ENCODE measurements at regions not wholly inside any gene's neighbourhood (a gene's known extent, or its start where the extent isn't known, plus 50 kb on each side); places are given as distances from the start of the nearest gene placed in this dataset.

DNA sequence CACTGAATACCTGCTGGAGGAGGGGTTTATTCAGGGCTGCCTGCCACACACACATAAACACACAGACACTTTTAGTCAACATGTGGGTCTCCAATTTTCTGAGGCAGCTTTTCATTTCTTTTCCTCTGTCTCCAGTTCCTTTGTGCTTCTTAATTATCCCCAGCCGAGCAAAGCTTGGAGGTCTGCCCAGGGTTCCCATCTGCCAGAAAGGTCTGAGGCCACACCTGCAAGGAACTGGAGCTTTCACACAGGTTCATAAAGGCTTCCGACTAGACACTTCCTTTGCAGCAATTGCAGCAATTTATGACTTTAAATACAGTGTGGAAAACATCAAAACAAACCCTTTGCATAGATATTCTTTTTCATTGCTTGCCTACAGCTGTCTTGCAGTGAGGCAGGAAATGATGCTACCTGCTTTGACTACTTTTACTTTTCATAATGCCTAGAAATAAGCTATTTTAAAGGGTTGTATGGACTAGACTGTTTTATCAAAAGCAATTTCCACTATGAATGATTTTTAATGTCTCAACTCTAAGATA lies 1318.9 kb downstream of the AACS start:
- no peak for TF ChIP-seq YY1 (IDR thresholded peaks at IDR 0.05; ENCODE audit: low read depth)
- no peak for TF ChIP-seq TEAD4 (IDR thresholded peaks at IDR 0.05)
- no peak for TF ChIP-seq CREB1 (IDR thresholded peaks at IDR 0.05; ENCODE audit: low read depth)
- no peak for TF ChIP-seq TCF12 (IDR thresholded peaks at IDR 0.05; ENCODE audit: low read depth)
- TF ChIP-seq, protein P1, sequence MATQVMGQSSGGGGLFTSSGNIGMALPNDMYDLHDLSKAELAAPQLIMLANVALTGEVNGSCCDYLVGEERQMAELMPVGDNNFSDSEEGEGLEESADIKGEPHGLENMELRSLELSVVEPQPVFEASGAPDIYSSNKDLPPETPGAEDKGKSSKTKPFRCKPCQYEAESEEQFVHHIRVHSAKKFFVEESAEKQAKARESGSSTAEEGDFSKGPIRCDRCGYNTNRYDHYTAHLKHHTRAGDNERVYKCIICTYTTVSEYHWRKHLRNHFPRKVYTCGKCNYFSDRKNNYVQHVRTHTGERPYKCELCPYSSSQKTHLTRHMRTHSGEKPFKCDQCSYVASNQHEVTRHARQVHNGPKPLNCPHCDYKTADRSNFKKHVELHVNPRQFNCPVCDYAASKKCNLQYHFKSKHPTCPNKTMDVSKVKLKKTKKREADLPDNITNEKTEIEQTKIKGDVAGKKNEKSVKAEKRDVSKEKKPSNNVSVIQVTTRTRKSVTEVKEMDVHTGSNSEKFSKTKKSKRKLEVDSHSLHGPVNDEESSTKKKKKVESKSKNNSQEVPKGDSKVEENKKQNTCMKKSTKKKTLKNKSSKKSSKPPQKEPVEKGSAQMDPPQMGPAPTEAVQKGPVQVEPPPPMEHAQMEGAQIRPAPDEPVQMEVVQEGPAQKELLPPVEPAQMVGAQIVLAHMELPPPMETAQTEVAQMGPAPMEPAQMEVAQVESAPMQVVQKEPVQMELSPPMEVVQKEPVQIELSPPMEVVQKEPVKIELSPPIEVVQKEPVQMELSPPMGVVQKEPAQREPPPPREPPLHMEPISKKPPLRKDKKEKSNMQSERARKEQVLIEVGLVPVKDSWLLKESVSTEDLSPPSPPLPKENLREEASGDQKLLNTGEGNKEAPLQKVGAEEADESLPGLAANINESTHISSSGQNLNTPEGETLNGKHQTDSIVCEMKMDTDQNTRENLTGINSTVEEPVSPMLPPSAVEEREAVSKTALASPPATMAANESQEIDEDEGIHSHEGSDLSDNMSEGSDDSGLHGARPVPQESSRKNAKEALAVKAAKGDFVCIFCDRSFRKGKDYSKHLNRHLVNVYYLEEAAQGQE (IDR thresholded peaks at IDR 0.05; ENCODE audit: low read depth): no peak
- no peak for TF ChIP-seq TAF1 (IDR thresholded peaks at IDR 0.05; ENCODE audit: low read depth)
- TF ChIP-seq, protein P2, sequence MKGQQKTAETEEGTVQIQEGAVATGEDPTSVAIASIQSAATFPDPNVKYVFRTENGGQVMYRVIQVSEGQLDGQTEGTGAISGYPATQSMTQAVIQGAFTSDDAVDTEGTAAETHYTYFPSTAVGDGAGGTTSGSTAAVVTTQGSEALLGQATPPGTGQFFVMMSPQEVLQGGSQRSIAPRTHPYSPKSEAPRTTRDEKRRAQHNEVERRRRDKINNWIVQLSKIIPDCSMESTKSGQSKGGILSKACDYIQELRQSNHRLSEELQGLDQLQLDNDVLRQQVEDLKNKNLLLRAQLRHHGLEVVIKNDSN (IDR thresholded peaks at IDR 0.05): no peak
- no peak for TF ChIP-seq RAD21 (IDR thresholded peaks at IDR 0.05; ENCODE audit: low read depth)
- no peak for TF ChIP-seq FOXM1 (IDR thresholded peaks at IDR 0.05; ENCODE audit: borderline replicate concordance, low read depth)
- no peak for TF ChIP-seq CEBPB (IDR thresholded peaks at IDR 0.05)

DNA sequence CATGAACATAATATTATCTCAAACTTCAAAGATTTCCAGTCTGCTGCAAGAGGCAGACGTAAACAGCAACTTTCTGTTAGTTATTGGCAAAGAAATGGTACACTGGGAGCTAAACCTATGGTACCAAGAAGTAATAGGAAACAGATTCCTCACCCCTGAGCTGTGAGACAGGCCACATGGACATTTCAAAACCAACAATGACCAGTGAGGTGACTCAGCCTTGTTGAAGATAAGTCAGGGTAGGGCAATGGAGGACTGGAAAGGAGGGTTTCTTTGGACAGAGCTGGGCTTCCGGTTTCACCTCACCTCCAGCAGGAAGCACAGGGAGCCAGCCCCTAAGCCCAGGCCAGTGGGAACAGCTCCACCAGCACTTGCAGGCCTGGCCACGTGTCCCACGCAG lies 1320.5 kb downstream of the AACS start:
- TF ChIP-seq FOXM1 (IDR thresholded peaks at IDR 0.05; ENCODE audit: borderline replicate concordance, low read depth) (no peak), YY1 (IDR thresholded peaks at IDR 0.05; ENCODE audit: low read depth) (no peak), CREB1 (IDR thresholded peaks at IDR 0.05; ENCODE audit: low read depth) (no peak), EGR1 (IDR thresholded peaks at IDR 0.05) (no peak), TAF1 (IDR thresholded peaks at IDR 0.05; ENCODE audit: low read depth) (no peak), TCF12 (IDR thresholded peaks at IDR 0.05; ENCODE audit: low read depth) (no peak), EP300 (IDR thresholded peaks at IDR 0.05; ENCODE audit: borderline replicate concordance) (no peak), ZBTB7A (IDR thresholded peaks at IDR 0.05; ENCODE audit: low read depth) (no peak), RAD21 (IDR thresholded peaks at IDR 0.05; ENCODE audit: low read depth) (no peak), TEAD4 (IDR thresholded peaks at IDR 0.05) (no peak), CEBPB (IDR thresholded peaks at IDR 0.05) (no peak)
- TF ChIP-seq, protein P2 (IDR thresholded peaks at IDR 0.05): no peak

DNA sequence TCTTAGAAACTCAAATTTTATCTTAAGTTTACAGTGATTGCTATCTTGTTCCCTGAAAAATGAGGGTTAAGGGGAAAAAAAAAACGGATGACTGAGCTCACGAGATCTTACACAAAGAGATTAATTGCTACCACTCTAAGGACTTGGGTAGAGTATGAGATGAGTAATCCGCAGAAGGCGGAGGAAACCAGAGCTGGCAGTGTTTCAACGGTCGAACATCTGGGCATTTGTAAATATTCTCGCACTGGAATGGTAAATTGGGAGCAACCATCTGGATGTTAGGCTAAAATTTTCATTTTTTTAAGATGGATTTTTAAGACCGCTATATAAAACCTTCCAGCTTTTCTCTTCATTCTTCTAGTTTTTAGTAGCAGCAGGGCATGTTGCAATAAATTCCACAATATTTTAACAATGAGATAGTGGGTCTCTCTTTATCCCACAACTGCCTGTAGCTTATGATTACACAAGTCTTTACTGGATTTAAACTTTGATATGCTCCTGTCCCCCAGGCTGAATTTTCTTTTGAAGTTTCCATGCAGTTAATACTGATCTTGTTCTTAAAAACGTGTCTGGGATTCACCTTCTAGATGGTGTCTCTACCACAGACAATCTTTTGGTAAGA lies 1324.1 kb downstream of the AACS start:
- TF ChIP-seq TEAD4 (IDR thresholded peaks at IDR 0.05) (no peak), YY1 (IDR thresholded peaks at IDR 0.05; ENCODE audit: low read depth) (no peak), TCF12 (IDR thresholded peaks at IDR 0.05; ENCODE audit: low read depth) (no peak), EGR1 (IDR thresholded peaks at IDR 0.05) (no peak), TAF1 (IDR thresholded peaks at IDR 0.05; ENCODE audit: low read depth) (no peak), EP300 (IDR thresholded peaks at IDR 0.05; ENCODE audit: borderline replicate concordance) (no peak), NFIC (IDR thresholded peaks at IDR 0.05) (no peak), ZBTB7A (IDR thresholded peaks at IDR 0.05; ENCODE audit: low read depth) (no peak), FOXM1 (IDR thresholded peaks at IDR 0.05; ENCODE audit: borderline replicate concordance, low read depth) (no peak), RAD21 (IDR thresholded peaks at IDR 0.05; ENCODE audit: low read depth) (no peak), CREB1 (IDR thresholded peaks at IDR 0.05; ENCODE audit: low read depth) (no peak), CEBPB (IDR thresholded peaks at IDR 0.05) (no peak)
- TF ChIP-seq, protein P1 (IDR thresholded peaks at IDR 0.05; ENCODE audit: low read depth): no peak
- TF ChIP-seq, protein P2 (IDR thresholded peaks at IDR 0.05): no peak
- TF ChIP-seq, protein P3, sequence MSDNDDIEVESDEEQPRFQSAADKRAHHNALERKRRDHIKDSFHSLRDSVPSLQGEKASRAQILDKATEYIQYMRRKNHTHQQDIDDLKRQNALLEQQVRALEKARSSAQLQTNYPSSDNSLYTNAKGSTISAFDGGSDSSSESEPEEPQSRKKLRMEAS (IDR thresholded peaks at IDR 0.05): no peak

DNA sequence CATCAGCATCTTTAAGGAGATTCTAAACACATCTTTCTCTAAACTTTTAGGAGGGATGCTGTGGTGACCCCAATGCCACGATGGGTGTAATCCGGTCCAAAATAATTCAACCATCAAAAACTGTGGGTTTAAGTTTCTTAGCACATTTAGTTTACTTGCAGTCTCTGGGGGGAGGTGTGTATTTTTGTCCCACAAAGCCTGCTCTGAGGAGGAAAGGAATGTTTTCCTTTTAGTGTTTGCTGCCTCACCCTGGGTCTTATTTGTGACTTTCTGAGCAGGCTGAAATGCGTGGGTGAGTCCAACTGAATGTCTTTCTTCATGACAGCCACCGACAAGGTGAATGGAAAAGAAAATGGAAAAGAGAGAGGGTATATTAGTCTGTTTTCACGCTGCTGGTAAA lies 1324.7 kb downstream of the AACS start:
- TF ChIP-seq NFIC (IDR thresholded peaks at IDR 0.05): no peak
- TF ChIP-seq TEAD4 (IDR thresholded peaks at IDR 0.05): no peak
- no peak for TF ChIP-seq EGR1 (IDR thresholded peaks at IDR 0.05)
- no peak for TF ChIP-seq YY1 (IDR thresholded peaks at IDR 0.05; ENCODE audit: low read depth)
- no peak for TF ChIP-seq EP300 (IDR thresholded peaks at IDR 0.05; ENCODE audit: borderline replicate concordance)
- no peak for TF ChIP-seq CEBPB (IDR thresholded peaks at IDR 0.05)
- TF ChIP-seq TAF1 (IDR thresholded peaks at IDR 0.05; ENCODE audit: low read depth): no peak
- no peak for TF ChIP-seq TCF12 (IDR thresholded peaks at IDR 0.05; ENCODE audit: low read depth)
- TF ChIP-seq, protein P1 (IDR thresholded peaks at IDR 0.05; ENCODE audit: low read depth): no peak
- TF ChIP-seq FOXM1 (IDR thresholded peaks at IDR 0.05; ENCODE audit: borderline replicate concordance, low read depth): no peak
- TF ChIP-seq RAD21 (IDR thresholded peaks at IDR 0.05; ENCODE audit: low read depth): no peak
- TF ChIP-seq, protein P3 (IDR thresholded peaks at IDR 0.05): no peak
- TF ChIP-seq, protein P2 (IDR thresholded peaks at IDR 0.05): no peak
- no peak for TF ChIP-seq CREB1 (IDR thresholded peaks at IDR 0.05; ENCODE audit: low read depth)
- no peak for TF ChIP-seq ZBTB7A (IDR thresholded peaks at IDR 0.05; ENCODE audit: low read depth)
